ENCODE measurements at regions not wholly inside any gene's neighbourhood (a gene's known extent, or its start where the extent isn't known, plus 50 kb on each side); places are given as distances from the start of the nearest gene placed in this dataset.

DNA sequence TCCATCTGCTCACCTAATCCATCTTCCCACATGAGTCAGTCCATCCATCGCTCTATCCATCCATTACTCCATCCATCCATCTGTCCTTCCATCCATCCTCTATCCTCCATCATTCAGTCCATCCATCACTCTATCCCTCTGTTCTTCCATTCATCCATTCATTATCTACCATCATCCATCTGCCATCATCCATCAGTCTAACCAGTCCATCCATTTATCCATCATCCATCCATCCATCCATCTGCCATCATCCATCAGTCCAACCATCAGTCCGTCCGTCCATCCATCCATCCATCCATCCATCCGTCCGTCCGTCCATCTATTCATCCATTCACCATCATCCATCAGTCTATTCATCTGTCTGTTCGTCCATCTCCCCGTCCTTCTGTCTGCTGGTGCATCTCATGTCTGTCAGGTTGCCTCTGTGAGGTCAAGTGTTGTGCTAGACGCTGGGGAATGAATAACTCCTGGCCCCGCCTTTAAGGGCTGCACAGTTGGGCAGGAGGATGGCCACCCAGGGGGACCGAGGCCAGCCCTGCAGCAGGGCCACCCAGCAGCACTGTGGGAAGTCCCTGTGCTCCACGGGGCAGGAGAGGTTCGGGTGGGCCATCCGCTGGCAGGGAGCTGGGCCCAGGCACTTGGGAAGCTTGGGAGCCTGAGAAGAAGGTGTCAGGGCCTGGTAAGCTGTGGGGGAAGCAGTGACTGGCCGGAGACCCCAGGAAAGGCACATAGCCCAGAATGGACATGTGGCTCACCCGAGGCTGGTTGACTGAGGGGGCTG, 137.1 kb downstream of the CTTN start:
- no peak for DNase-seq (ENCODE audit: low spot score)

DNA sequence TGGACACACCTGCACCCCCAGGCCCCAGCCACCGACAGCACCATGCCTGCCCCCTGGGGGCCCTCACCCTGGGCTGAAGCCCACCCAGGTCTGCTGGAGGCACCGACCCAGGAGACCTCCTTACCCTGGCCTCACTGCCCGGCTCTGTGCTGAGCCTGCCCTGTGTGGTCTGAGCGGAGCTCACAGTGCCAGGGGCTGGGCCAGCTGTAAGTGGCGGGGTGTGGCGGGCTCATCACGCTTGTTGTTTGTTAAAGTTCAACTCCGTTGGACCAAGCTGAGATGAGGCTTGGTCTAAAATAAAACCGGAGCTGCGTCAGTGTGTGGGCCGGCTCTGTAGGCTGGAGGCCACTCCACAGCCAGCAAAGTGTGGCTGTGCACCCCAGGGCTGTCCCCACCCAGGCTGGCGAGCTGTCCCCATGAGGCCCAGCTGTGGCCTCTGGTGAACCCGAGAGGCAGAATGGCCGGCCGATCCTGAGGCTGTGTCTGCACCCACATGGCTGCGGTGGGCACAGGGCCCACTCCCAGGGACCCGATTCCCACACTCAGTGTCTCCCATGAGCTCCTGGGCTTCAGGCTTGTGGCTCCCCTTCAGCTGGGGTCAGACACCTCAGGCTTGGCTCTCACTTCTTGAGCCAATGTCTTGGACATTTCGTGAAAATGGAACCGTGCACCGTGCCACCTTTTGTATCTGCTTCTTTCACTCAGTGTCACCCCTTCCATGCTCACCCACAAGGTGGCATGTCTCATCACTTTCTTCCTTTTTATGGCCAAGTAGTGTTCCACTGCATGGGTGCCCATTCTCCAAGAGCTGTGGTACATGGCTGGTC, 137.9 kb downstream of the CTTN start:
- no peak for DNase-seq (ENCODE audit: low spot score)

DNA sequence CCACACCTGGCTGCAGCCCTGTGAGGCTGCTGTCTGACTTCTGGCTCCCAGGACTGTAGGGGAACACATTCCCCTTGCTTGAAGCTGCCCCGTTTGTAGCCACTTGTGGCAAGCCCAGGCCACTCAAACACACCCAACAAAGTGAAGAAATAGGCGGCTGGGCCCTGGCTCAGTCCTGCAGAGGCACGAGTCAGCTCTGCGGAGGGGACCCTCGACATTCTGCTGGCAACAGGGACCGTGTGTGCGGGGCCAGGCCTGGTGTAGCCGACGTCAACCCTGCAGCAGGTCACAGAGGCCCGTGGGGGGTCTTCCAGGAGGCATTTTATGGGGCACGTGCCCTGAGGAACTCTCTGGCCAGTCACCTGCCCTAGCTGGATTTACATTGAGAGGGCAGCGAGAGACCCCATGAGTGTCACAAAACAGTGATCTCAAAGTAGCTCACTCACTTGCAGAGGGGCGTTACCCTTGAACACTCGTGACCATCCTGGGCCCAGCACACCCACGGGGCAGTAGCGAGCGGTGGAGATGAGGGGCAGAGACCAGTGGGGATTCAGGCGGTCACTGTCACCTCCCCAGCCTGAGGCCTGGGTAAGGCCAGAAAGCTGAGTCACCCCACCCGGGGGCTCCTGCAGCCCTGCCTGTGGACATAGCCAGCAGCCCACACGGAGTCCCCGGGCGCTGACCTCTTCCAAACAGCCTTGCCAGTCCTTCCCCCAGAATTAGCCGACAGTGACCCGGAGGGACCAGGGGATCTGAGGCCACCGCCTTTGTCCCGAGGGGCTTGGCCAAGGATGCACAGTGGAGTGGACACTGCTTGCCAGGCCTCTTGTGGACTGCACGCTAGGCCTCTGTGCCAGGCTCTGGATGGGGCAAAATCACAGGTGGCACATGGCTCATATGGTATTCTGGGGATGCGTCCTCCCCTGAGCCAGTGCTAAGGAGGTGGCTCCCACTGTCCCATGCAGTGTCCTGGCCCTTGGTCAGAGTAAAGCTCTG, 139.5 kb downstream of the CTTN start:
- DNase-seq (ENCODE audit: low spot score) = no peak

DNA sequence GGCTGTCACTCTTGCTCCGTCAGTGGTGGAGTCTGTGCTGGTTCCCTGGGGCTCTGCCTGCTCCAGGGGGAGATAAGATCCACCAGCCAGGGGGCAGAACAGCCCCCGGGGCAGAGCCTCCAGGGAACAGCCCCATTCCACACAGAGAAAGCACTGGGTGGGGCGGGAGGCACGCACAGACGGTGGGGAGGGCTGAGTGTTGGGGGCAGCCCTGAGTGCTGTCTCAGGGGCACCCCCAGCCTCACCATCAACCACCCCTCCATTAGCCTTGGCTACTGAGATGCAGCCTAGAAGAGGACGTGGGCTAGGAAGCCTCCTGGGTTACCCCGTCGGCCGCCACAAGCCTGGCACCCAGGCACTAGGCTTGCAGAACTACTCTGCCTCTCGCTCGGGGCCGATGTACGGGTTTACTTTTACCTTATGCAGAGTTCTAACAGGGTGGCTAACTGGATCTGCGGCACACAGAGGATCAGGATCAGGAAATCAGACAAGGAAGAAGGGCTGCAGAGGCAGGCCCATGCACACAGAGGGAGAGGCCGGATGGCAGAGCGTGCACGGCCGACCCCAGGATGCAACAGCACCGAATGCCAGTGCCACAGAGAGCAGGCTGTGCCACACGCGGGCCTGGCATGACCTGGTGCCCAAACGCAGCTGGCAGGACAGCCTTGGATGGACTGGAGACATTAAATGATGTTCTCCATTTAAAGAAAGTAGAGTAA, 140.5 kb downstream of the CTTN start:
- DNase-seq (ENCODE audit: low spot score) = no peak

DNA sequence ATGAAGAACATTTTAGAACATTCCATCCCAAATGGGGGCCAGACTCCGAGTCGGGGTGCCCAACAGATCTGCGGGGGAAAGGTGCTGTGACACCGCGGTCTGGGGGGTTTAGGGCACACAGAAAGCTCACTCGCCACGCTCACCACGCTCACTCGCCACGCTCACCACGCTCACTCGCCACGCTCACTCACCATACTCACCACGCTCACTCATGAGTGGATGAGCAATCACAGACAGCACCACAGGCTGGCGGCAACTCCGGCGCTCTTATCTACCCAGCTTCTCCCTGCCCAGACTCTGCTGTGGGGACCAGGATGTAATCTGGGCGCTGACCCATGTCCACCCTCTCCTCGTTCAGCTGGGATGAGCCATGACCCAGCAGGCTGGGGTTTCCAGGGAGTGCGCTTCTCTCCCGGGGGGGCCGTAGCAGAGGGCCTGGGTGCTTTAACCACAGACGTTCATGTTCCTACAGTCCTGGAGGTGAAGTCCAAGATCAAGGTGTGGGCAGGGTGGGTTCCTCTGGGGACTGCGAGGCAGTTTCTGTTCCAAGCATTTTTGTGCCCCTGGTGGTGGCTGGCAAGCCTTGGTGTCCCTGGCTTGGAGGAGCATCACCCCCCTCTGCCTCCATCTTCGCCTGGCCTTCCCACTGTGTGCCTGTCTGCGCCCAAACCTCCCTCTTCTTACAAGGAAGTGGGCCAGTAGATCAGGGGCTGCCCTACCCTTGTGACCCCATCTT, 141.2 kb downstream of the CTTN start:
- DNase-seq (ENCODE audit: low spot score) = no peak

DNA sequence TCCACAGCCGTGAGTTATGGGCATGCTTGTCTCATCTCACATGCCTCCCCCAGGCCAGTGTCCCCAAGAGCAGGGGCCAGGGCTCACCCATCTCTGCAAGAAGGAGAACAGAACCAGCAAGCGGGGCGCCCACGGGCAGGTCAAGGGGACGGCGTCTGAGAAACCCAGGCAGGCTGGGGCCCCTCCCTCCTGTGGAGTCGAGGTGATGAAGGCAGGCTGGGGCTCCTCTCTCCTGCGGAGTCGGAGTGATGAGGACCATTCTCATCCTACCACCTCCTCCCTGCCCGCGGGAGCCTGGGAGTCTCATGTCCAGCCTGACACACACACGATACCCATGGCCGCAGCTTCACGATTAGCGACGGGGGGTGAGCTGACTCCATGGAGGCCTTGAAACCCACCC, 141.9 kb downstream of the CTTN start:
- DNase-seq (ENCODE audit: low spot score) = no peak

DNA sequence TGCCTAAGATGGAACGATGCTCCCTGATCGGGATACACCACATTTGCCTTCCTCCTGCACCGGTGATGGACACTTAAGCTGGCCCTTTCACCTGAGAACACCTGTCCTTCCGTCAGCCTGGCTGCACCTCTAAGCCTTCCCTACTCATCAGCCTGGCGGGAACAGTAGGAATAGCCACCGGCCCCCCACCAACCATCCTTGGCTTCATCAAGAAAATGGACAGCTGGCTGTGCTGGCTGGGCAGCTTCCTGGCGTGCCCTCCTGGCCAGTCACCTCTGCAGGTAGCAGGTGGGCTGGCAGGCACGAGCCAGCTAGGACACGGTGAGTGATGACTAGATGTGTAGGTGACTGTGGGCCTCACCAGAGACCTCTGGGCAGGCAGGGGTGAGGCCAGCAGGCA, 142.8 kb downstream of the CTTN start:
- no peak for DNase-seq (ENCODE audit: low spot score)

DNA sequence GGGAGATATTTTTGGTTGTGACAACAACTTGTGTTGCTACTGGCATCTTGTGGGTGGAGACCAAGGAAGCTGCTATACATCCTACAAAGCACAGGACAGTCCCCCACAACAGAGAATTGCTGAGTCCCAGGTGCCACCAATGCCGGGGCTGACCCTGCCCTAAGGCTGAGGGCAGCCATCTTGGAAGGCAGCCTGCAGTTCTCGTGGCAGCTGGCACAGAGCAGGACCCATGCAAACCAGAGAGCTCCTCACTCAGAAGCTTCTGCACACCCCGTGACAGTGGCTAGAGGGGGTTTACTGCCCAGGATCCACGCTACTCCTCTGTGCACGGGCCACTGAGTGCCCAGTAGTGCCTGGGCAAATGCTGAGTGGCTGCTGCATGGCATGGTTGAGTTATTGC, 143.4 kb downstream of the CTTN start:
- DNase-seq (ENCODE audit: low spot score) = no peak

DNA sequence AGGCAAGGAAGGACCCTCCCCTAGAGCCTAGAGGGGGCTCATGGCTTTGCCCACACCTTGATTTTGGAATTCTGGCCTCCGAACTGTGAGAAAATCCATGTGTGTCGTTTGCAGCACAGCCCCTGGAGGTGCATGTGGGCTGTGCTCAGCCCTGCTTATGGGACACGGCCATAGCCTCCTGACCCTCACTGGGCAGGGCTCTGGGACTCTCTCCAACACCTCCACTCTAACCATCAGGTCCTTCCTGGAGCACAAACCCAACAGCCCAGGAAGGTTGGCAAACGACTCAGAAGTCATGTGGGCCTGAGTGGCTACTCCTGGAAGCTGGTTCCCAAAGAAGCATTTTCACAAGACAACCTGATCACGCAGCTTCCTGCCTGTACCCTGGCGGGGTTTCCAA, 144.1 kb downstream of the CTTN start:
- no peak for DNase-seq (ENCODE audit: low spot score)

DNA sequence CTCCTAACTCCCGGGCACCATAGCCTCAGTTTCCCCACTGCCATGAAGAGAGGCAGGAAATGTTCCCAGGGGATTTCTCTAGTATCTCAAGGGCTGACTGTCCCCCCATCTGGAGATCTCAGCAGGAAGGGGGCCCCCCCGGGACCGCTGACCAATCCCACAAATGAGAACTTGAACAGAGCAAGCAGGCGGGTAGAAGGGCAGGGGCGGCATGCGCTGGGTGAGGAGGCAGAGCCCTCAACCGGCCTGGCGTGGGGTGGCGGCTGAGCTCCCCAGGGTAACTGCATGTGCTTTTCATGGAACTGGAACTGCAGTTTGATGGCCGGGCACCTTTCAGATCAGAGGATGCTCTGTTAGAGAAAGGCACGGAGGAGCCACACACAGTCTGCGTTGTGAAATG, 144.5 kb downstream of the CTTN start:
- no peak for DNase-seq (ENCODE audit: low spot score)

DNA sequence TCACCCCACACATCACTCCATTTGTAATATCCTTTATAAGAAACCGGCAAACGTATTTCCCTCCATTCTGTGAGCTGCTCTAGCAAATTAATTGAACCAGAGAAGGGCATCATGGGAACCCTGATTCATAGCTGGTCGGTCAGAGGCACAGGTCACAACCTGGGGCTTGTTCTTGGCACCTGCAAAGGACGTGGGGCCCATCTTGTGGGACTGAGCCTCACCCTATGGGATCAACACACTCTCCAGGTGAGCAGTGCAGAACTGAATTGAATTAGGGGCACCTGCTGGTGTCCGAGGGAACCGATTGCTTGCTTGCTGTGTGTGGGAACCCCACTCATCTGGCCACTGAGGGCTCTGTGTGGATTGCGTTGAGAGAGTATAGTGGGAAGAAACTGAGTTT, 145.3 kb downstream of the CTTN start:
- DNase-seq (ENCODE audit: low spot score) = no peak

DNA sequence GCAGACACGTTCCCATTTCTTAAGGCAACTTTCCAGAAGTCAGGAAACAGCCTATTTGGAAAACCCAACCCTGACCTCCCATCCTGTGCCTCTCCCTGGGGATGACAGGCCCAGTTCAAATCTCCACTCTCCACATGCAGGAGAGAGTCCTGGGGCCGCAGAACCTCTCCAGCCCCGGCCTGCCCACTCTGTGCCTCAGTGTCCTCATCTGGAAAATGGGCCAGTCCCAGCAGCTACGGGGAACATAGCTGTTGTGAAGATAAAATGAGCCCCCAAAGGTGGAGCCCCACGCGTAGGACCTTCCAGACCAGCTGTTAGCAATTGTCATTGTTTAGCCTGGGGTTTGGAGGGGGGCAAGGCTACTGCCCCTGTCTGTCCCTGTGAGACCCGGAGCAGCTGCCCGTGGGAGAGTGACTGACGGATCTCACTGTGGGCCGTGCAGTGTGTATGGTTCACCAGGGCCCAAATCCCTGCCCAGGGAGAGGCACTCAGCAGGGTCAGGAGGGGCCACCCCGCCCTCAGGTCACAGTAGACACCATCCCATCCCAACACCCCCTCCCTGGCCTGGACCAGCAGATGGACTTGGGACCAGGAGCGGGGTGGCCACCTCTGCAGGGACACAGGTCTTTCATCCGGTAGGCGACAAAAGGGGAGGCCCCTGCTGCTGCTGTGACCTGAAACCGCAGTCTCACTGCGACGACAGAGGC, 145.9 kb downstream of the CTTN start:
- DNase-seq (ENCODE audit: low spot score) = no peak

DNA sequence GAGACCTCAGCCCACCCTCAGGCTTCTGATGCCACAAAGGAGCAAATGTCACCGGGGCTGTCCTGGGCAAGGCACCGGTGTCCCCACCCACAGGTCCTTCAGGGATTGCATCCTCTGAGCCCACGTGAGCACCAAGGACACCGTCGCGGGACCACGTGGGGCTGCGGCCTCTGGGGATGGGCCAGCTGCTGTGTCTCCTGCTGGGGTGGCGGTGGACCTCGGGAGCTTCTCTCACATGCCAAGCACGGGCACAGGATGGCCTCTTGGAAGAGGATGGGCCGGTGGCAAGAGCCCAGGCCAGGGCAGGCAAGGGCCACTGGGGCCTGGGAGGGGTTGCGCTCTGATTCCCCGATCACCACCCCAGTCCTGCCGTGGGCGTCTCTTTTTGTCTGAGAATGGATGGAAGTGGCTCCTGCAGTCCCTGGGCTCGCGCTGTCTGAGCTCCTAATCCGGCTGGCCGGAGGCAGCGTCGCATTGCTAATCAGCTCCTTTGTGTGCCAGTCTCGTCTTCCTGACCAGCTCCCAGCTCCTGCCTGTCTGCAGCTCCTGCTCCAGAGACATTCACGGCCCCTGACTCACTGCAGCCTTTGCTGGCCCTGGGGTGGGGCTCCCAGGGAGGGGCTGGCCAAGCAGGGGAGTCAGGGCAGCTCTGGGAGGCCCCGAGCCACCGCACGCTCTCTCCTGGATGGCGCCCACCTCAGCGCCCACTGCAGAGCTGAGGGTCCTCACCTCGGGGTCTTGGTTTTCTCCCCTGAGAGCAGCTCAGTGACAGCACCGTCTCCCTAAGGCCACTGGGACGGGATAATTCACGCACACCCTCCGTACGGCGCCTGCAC, 146.7 kb downstream of the CTTN start:
- DNase-seq (ENCODE audit: low spot score) = no peak

DNA sequence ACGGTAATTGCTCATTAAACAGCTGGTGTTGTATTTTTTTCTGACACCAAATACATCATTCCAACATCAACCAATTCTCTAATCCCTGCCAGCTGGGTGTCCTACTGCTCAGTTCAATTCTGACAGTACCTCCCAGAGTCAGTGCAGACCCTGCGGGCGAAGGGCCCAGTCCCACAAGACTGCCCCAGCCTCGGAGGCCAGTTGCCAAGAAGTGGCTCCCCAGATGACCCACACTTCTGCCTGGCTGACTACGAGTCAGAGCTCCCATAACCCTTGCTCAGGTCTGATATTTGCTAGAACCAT, 147.2 kb downstream of the CTTN start:
- no peak for DNase-seq (ENCODE audit: low spot score)

DNA sequence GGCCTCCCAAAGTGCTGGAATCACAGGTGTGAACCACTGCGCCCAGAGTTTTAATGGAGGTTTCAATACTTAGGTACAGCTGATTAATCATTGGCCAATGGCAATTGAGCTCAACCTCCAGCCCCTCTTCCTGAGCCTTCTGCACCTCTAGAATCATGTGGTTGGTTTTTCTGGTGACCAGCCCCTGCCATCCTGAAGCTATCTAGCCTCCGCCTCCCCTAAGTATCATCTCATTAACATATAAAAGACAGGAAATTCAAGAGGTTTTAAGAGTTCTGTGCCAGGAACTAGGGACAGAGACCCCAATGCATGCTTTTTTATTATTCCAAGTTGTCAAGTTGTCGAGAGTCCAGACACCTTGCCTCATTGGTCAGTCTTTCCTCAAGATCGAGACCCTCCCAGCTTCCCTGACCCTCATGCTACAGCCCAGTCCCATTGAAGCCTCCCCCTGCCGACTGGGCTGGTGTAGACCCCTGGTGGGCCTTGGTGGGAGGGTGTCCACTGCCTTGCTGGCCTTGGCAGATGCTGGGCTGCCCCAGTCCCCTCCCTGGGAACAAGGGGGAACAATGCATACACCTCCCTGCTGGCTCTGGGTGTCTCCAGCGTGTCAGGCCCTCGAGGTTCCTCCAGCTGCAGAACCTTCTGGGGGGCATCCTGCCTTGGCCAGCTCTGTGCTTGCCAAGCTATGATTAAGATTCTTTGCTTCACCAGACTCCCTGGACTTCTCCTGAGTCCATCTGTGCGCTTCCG, 148.0 kb downstream of the CTTN start:
- no peak for DNase-seq (ENCODE audit: low spot score)

DNA sequence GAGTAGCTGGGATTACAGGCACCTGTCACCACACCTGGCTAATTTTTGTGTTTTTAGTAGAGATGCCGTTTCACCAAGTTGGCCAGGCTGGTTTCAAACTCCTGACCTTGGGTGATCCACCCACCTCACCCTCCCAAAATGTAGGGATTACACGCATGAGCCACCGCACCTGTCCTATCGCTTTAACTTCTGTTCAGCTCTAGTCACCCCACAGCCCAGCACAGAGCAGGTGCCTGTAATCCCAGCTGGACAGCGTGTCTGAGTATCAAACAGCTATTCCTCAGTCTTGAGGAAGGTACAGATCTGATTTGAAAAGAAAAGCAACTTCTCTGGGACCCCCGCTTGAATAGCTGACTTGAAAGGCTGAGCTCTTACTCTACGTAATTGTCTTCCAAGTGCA, 149.1 kb downstream of the CTTN start:
- DNase-seq (ENCODE audit: low spot score) = no peak

DNA sequence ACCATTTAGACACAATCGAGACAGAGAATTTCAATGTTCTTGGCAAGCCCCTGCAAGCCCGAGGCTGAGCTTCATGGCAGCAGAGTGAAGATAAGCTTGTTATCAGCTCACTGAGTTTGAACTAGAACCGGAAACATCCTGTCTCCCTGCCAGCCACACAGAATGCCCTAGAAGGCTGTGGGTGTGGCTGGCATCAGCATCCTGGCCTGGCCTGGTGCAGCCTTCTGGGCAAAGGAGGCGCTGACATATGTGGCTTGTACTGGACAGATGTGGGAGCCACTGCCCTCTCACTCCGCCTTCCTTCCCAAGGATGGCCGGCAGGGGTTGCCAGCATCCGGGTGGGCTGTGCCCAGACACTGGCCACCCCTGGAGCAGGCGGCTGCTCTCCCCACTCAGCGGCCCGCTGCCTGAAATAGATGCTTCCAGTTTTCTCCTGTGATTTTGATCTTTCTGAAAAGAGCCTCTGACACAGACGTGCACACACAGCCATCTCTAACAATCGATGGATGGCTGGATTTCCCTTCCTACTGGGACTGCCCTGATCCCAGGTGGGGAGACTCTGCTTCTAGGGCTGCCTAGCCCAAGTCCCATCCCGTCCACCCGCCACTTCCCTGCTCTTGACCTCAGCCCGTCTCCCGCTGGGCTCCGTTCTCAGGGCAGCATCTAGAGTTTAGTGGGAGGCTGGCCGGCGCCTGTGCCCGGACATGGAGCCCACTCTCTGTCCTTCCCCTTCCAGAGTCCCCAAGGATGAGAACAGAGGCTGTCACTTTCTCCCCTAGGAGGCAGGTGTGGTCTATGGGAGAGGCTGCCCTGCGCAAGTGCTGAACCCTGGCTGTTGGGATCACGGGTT, 149.7 kb downstream of the CTTN start:
- no peak for DNase-seq (ENCODE audit: low spot score)

DNA sequence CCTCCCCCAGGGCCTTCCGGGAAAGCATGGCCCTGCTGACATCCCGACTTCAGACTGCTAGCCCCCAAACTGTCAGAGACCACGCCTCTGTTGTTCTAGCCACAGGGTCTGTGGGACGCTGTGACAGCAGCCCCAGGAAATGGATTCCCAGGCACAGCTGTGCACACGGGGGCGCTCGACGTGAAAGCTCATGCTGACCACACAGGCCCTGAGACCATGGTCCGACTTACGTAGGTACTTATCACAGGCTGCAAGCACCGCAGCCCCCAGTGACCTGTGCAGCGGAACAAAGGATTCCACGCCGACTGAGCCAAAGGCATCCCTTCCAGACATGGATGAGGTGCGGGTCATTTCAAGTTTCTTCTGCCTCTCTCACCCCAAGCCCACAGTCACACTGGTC, 150.6 kb downstream of the CTTN start:
- no peak for DNase-seq (ENCODE audit: low spot score)

Measured in AG20443 (cell line).